ENCODE measurements at regions not wholly inside any gene's neighbourhood (a gene's known extent, or its start where the extent isn't known, plus 50 kb on each side); places are given as distances from the start of the nearest gene placed in this dataset.
"Not testable (repeated sequence)": the region's sequence is repeated elsewhere in the genome, so short reads cannot be mapped to it uniquely, and the experiment has no call there.

GRCh38 chr6:146987938-146988337 lies 216.3 kb upstream of the STXBP5 start:
- not testable (repeated sequence) for H3K4me1 ChIP-seq (ENCODE audit: control insufficient read depth, insufficient read depth, low read length); H3K9me3 ChIP-seq (ENCODE audit: control insufficient read depth, low read depth, low read length); H3K36me3 ChIP-seq (ENCODE audit: control insufficient read depth, insufficient read depth, low read length); DNase-seq; H3K27me3 ChIP-seq (ENCODE audit: control insufficient read depth, insufficient read depth, low read length); H3K4me3 ChIP-seq (ENCODE audit: low read length); H3K27ac ChIP-seq (ENCODE audit: low read length)
- no CpG with 5 or more reads among the region's 1 CpG for WGBS (ENCODE audit: insufficient coverage, low lambda C conversion rate)

- Histone ChIP-seq H3K36me3 (ENCODE audit: control insufficient read depth, insufficient read depth, low read length) (no peaks in the 10 kb centered on the region), H3K27me3 (ENCODE audit: control insufficient read depth, insufficient read depth, low read length) (no peaks in the 10 kb centered on the region), H3K4me3 (ENCODE audit: low read length) (no peak overlapping the region), H3K9me3 (ENCODE audit: control insufficient read depth, low read depth, low read length) (no peaks in the 10 kb centered on the region), H3K4me1 (ENCODE audit: control insufficient read depth, insufficient read depth, low read length) (peaks cover 4% of the 10 kb centered on the region), H3K27ac (ENCODE audit: low read length) (no peak overlapping the region)
- no peak for DNase-seq
- 100% methylated on average over 1 of the region's 4 CpGs for WGBS (ENCODE audit: insufficient coverage, low lambda C conversion rate)
Observed at GRCh38 chr6:146989860-146990259, 214.4 kb upstream of the STXBP5 start.

- H3K4me3 ChIP-seq (ENCODE audit: low read length) = no peak overlapping the region
- no peak for DNase-seq
- no CpG with 5 or more reads among the region's 2 CpGs for WGBS (ENCODE audit: insufficient coverage, low lambda C conversion rate)
- H3K27ac ChIP-seq (ENCODE audit: low read length) = no peak overlapping the region
- H3K4me1 ChIP-seq (ENCODE audit: control insufficient read depth, insufficient read depth, low read length) = peaks cover under 1% of the 10 kb centered on the region
- H3K27me3 ChIP-seq (ENCODE audit: control insufficient read depth, insufficient read depth, low read length) = no peaks in the 10 kb centered on the region
- H3K9me3 ChIP-seq (ENCODE audit: control insufficient read depth, low read depth, low read length) = no peaks in the 10 kb centered on the region
- H3K36me3 ChIP-seq (ENCODE audit: control insufficient read depth, insufficient read depth, low read length) = no peaks in the 10 kb centered on the region
Observed at GRCh38 chr6:146990284-146990683, 213.9 kb upstream of the STXBP5 start.

GRCh38 chr6:146990821-146991798 lies 213.1 kb upstream of the STXBP5 start:
- H3K9me3 ChIP-seq (ENCODE audit: control insufficient read depth, low read depth, low read length) = no peaks in the 10 kb centered on the region
- no peaks in the 10 kb centered on the region for H3K4me1 ChIP-seq (ENCODE audit: control insufficient read depth, insufficient read depth, low read length)
- peak overlapping the region; percentile 10 for H3K27ac ChIP-seq (ENCODE audit: low read length)
- WGBS (ENCODE audit: insufficient coverage, low lambda C conversion rate) = 32% methylated on average over 8 of the region's 11 CpGs
- no peak overlapping the region for H3K4me3 ChIP-seq (ENCODE audit: low read length)
- H3K27me3 ChIP-seq (ENCODE audit: control insufficient read depth, insufficient read depth, low read length) = no peaks in the 10 kb centered on the region
- no peaks in the 10 kb centered on the region for H3K36me3 ChIP-seq (ENCODE audit: control insufficient read depth, insufficient read depth, low read length)
- DNase-seq = peak; percentile 65 to 84

GRCh38 chr6:146997062-146997461 lies 207.2 kb upstream of the STXBP5 start:
- H3K27me3 ChIP-seq (ENCODE audit: control insufficient read depth, insufficient read depth, low read length) = no peaks in the 10 kb centered on the region
- H3K9me3 ChIP-seq (ENCODE audit: control insufficient read depth, low read depth, low read length) = no peaks in the 10 kb centered on the region
- no peaks in the 10 kb centered on the region for H3K4me1 ChIP-seq (ENCODE audit: control insufficient read depth, insufficient read depth, low read length)
- no peak for DNase-seq
- 100% methylated on average over 1 of the region's 1 CpG for WGBS (ENCODE audit: insufficient coverage, low lambda C conversion rate)
- no peaks in the 10 kb centered on the region for H3K36me3 ChIP-seq (ENCODE audit: control insufficient read depth, insufficient read depth, low read length)
- H3K4me3 ChIP-seq (ENCODE audit: low read length) = no peak overlapping the region
- H3K27ac ChIP-seq (ENCODE audit: low read length) = no peak overlapping the region

GRCh38 chr6:146999766-147000165 lies 204.5 kb upstream of the STXBP5 start:
- DNase-seq = no peak
- H3K9me3 ChIP-seq (ENCODE audit: control insufficient read depth, low read depth, low read length) = no peaks in the 10 kb centered on the region
- no peak overlapping the region for H3K4me3 ChIP-seq (ENCODE audit: low read length)
- H3K36me3 ChIP-seq (ENCODE audit: control insufficient read depth, insufficient read depth, low read length) = no peaks in the 10 kb centered on the region
- H3K4me1 ChIP-seq (ENCODE audit: control insufficient read depth, insufficient read depth, low read length) = no peaks in the 10 kb centered on the region
- H3K27me3 ChIP-seq (ENCODE audit: control insufficient read depth, insufficient read depth, low read length) = no peaks in the 10 kb centered on the region
- no CpG with 5 or more reads among the region's 5 CpGs for whole genome bisulfite sequencing (ENCODE audit: insufficient coverage, low lambda C conversion rate)
- H3K27ac ChIP-seq (ENCODE audit: low read length) = no peak overlapping the region

GRCh38 chr6:147000545-147001488 lies 203.4 kb upstream of the STXBP5 start:
- H3K36me3 ChIP-seq (ENCODE audit: control insufficient read depth, insufficient read depth, low read length) = no peaks in the 10 kb centered on the region
- 71% methylated on average over 5 of the region's 9 CpGs for WGBS (ENCODE audit: insufficient coverage, low lambda C conversion rate)
- no peaks in the 10 kb centered on the region for H3K27me3 ChIP-seq (ENCODE audit: control insufficient read depth, insufficient read depth, low read length)

GRCh38 chr6:147001621-147002020 lies 202.6 kb upstream of the STXBP5 start:
- H3K9me3 ChIP-seq (ENCODE audit: control insufficient read depth, low read depth, low read length) = no peaks in the 10 kb centered on the region
- H3K4me3 ChIP-seq (ENCODE audit: low read length) = no peak overlapping the region
- WGBS (ENCODE audit: insufficient coverage, low lambda C conversion rate) = no CpG with 5 or more reads among the region's 1 CpG
- DNase-seq = no peak
- H3K36me3 ChIP-seq (ENCODE audit: control insufficient read depth, insufficient read depth, low read length) = no peaks in the 10 kb centered on the region
- H3K27ac ChIP-seq (ENCODE audit: low read length) = no peak overlapping the region
- H3K4me1 ChIP-seq (ENCODE audit: control insufficient read depth, insufficient read depth, low read length) = no peaks in the 10 kb centered on the region
- H3K27me3 ChIP-seq (ENCODE audit: control insufficient read depth, insufficient read depth, low read length) = no peaks in the 10 kb centered on the region

More at GRCh38 chr6:147000545-147001488, 203.4 kb upstream of the STXBP5 start:
- Histone ChIP-seq H3K4me3 (ENCODE audit: low read length) (no peak overlapping the region), H3K4me1 (ENCODE audit: control insufficient read depth, insufficient read depth, low read length) (no peaks in the 10 kb centered on the region), H3K9me3 (ENCODE audit: control insufficient read depth, low read depth, low read length) (no peaks in the 10 kb centered on the region), H3K27ac (ENCODE audit: low read length) (no peak overlapping the region)
- DNase-seq = no peak

- Histone ChIP-seq H3K9me3 (ENCODE audit: control insufficient read depth, low read depth, low read length) (no peaks in the 10 kb centered on the region), H3K27ac (ENCODE audit: low read length) (no peak overlapping the region), H3K4me1 (ENCODE audit: control insufficient read depth, insufficient read depth, low read length) (no peaks in the 10 kb centered on the region), H3K36me3 (ENCODE audit: control insufficient read depth, insufficient read depth, low read length) (no peaks in the 10 kb centered on the region), H3K27me3 (ENCODE audit: control insufficient read depth, insufficient read depth, low read length) (no peaks in the 10 kb centered on the region), H3K4me3 (ENCODE audit: low read length) (no peak overlapping the region)
- no peak for DNase-seq
Observed at GRCh38 chr6:147003186-147003585, 201.0 kb upstream of the STXBP5 start.

GRCh38 chr6:147005499-147005898 lies 198.7 kb upstream of the STXBP5 start:
- no peaks in the 10 kb centered on the region for H3K4me1 ChIP-seq (ENCODE audit: control insufficient read depth, insufficient read depth, low read length)
- no peak overlapping the region for H3K4me3 ChIP-seq (ENCODE audit: low read length)
- H3K27ac ChIP-seq (ENCODE audit: low read length) = no peak overlapping the region
- no peaks in the 10 kb centered on the region for H3K9me3 ChIP-seq (ENCODE audit: control insufficient read depth, low read depth, low read length)
- no peaks in the 10 kb centered on the region for H3K27me3 ChIP-seq (ENCODE audit: control insufficient read depth, insufficient read depth, low read length)
- DNase-seq = no peak
- no peaks in the 10 kb centered on the region for H3K36me3 ChIP-seq (ENCODE audit: control insufficient read depth, insufficient read depth, low read length)

Data from large intestine (tissue), 3 donors.